Mucosa of rectum (tissue), 2 donors: ENCODE measurements at regions not wholly inside any gene's neighbourhood (a gene's known extent, or its start where the extent isn't known, plus 50 kb on each side); places are given as distances from the start of the nearest gene placed in this dataset.
A peak's percentile ranks its signal among the peaks of the same experiment; 100 is the strongest.

Source experiments
- H3K27ac ChIP-seq, 2 donors: one replicate each; pipeline ENCODE4 v1.7.0; 2013; ENCODE audit warnings: inconsistent platforms in 2 of 2, low read depth in 2 of 2, low read length in 2 of 2
- H3K27me3 ChIP-seq, 2 donors: one replicate each; pipeline ENCODE4 v1.7.0; 2013; ENCODE audit warnings: low read length in 2 of 2; ENCODE audit not compliant: control insufficient read depth in 2 of 2, insufficient read depth in 2 of 2
- H3K36me3 ChIP-seq, 2 donors: one replicate each; pipeline ENCODE4 v1.7.0; 2013; ENCODE audit warnings: low read length in 2 of 2; ENCODE audit not compliant: control insufficient read depth in 2 of 2, insufficient read depth in 2 of 2
- H3K4me1 ChIP-seq, 2 donors: one replicate each; pipeline ENCODE4 v1.7.0; 2013; ENCODE audit warnings: low read length in 2 of 2, mild to moderate bottlenecking in 1 of 2; ENCODE audit not compliant: control insufficient read depth in 2 of 2, insufficient read depth in 2 of 2
- H3K4me3 ChIP-seq, 2 donors: one replicate each; pipeline ENCODE4 v1.7.0; 2013; ENCODE audit warnings: low read length in 2 of 2
- H3K9ac ChIP-seq, 2 donors: one replicate each; pipeline ENCODE4 v1.7.0; 2013; ENCODE audit warnings: low read length in 2 of 2, low read depth in 1 of 2, mild to moderate bottlenecking in 1 of 2
- H3K9me3 ChIP-seq, 2 donors: one replicate each; pipeline ENCODE4 v1.7.0; 2013; ENCODE audit warnings: low read length in 2 of 2; ENCODE audit not compliant: control insufficient read depth in 2 of 2
- donor health status: healthy.
- donor health status: Normal muscosa, but diverticular disease.

- Histone ChIP-seq H3K27me3 (peaks cover 2 to 3% of the 10 kb centered on the region in 2 donors), H3K9me3 (no peaks in the 10 kb centered on the region), H3K36me3 (no peaks in the 10 kb centered on the region), H3K4me3 (no peak overlapping the region), H3K9ac (no peak overlapping the region), H3K27ac (no peak overlapping the region), H3K4me1 (no peaks in the 10 kb centered on the region)
Observed at GRCh38 chr11:32003335-32003734, 87.5 kb upstream of the RCN1 start.

GRCh38 chr11:32002311-32002710 lies 88.6 kb upstream of the RCN1 start:
- Histone ChIP-seq H3K27me3 (peaks cover 2 to 3% of the 10 kb centered on the region in 2 donors), H3K9me3 (no peaks in the 10 kb centered on the region), H3K36me3 (no peaks in the 10 kb centered on the region), H3K27ac (no peak overlapping the region), H3K4me3 (no peak overlapping the region), H3K9ac (no peak overlapping the region), H3K4me1 (no peaks in the 10 kb centered on the region)

GRCh38 chr11:31997955-31998354 lies 92.9 kb upstream of the RCN1 start:
- Histone ChIP-seq H3K9ac (no peak overlapping the region), H3K27me3 (peaks cover under 1 to 4% of the 10 kb centered on the region in 2 donors), H3K4me1 (no peaks in the 10 kb centered on the region), H3K27ac (no peak overlapping the region), H3K9me3 (no peaks in the 10 kb centered on the region), H3K4me3 (no peak overlapping the region), H3K36me3 (no peaks in the 10 kb centered on the region)

- Histone ChIP-seq H3K4me1 (no peaks in the 10 kb centered on the region), H3K27me3 (peaks cover 0 to 4% of the 10 kb centered on the region in 2 donors), H3K4me3 (no peak overlapping the region), H3K27ac (no peak overlapping the region), H3K9me3 (no peaks in the 10 kb centered on the region), H3K36me3 (no peaks in the 10 kb centered on the region), H3K9ac (no peak overlapping the region)
Observed at GRCh38 chr11:31996159-31996881, 94.6 kb upstream of the RCN1 start.

- no peaks in the 10 kb centered on the region for H3K9me3 ChIP-seq
- H3K27ac ChIP-seq = no peak overlapping the region
- no peak overlapping the region for H3K9ac ChIP-seq
- H3K4me3 ChIP-seq = peak overlapping the region in 1 of 2 donors; percentile 39
- peaks cover 0 to 4% of the 10 kb centered on the region in 2 donors for H3K27me3 ChIP-seq
- no peaks in the 10 kb centered on the region for H3K36me3 ChIP-seq
- H3K4me1 ChIP-seq = no peaks in the 10 kb centered on the region
Observed at GRCh38 chr11:31995525-31996094, 95.3 kb upstream of the RCN1 start.

GRCh38 chr11:31995032-31995431 lies 95.8 kb upstream of the RCN1 start:
- no peaks in the 10 kb centered on the region for H3K9me3 ChIP-seq
- peaks cover 0 to 4% of the 10 kb centered on the region in 2 donors for H3K27me3 ChIP-seq
- no peaks in the 10 kb centered on the region for H3K36me3 ChIP-seq
- H3K27ac ChIP-seq = no peak overlapping the region
- H3K4me1 ChIP-seq = no peaks in the 10 kb centered on the region
- H3K9ac ChIP-seq = no peak overlapping the region
- no peak overlapping the region for H3K4me3 ChIP-seq

GRCh38 chr11:31987118-31988005 lies 103.5 kb upstream of the RCN1 start:
- Histone ChIP-seq H3K4me3 (no peak overlapping the region), H3K9me3 (no peaks in the 10 kb centered on the region), H3K27me3 (peaks cover 0 to 3% of the 10 kb centered on the region in 2 donors), H3K4me1 (no peaks in the 10 kb centered on the region), H3K27ac (no peak overlapping the region), H3K9ac (no peak overlapping the region), H3K36me3 (no peaks in the 10 kb centered on the region)

- H3K27ac ChIP-seq = no peak overlapping the region
- no peaks in the 10 kb centered on the region for H3K9me3 ChIP-seq
- H3K4me3 ChIP-seq = no peak overlapping the region
- no peaks in the 10 kb centered on the region for H3K4me1 ChIP-seq
- peaks cover 0 to 3% of the 10 kb centered on the region in 2 donors for H3K27me3 ChIP-seq
- H3K36me3 ChIP-seq = no peaks in the 10 kb centered on the region
- no peak overlapping the region for H3K9ac ChIP-seq
Observed at GRCh38 chr11:31986201-31986889, 104.5 kb upstream of the RCN1 start.

- no peak overlapping the region for H3K9ac ChIP-seq
- no peaks in the 10 kb centered on the region for H3K36me3 ChIP-seq
- no peak overlapping the region for H3K27ac ChIP-seq
- H3K27me3 ChIP-seq = peaks cover 0 to 2% of the 10 kb centered on the region in 2 donors
- no peaks in the 10 kb centered on the region for H3K9me3 ChIP-seq
- no peaks in the 10 kb centered on the region for H3K4me1 ChIP-seq
- no peak overlapping the region for H3K4me3 ChIP-seq
Observed at GRCh38 chr11:31981457-31981856, 109.4 kb upstream of the RCN1 start.
